Liver (tissue), 1 donor: ENCODE measurements at regions not wholly inside any gene's neighbourhood (a gene's known extent, or its start where the extent isn't known, plus 50 kb on each side); places are given as distances from the start of the nearest gene placed in this dataset.

ENCODE experiments used
- HNF4G ChIP-seq: IDR thresholded peaks from 2 replicates; pipeline ENCODE4 v1.6.1; 2016; ENCODE audit warnings: antibody characterized with exemption
- SP1 ChIP-seq: IDR thresholded peaks from 2 replicates; pipeline ENCODE4 v1.6.1; 2018; ENCODE audit warnings: antibody characterized with exemption, mild to moderate bottlenecking
- donor health status: healthy.

- TF ChIP-seq SP1 (no peak), HNF4G (no peak)
These were observed 73.6 kb upstream of the RTN4 start for GRCh38 chr2:55123851-55124269.
